ENCODE measurements at regions not wholly inside any gene's neighbourhood (a gene's known extent, or its start where the extent isn't known, plus 50 kb on each side); places are given as distances from the start of the nearest gene placed in this dataset.

DNA sequence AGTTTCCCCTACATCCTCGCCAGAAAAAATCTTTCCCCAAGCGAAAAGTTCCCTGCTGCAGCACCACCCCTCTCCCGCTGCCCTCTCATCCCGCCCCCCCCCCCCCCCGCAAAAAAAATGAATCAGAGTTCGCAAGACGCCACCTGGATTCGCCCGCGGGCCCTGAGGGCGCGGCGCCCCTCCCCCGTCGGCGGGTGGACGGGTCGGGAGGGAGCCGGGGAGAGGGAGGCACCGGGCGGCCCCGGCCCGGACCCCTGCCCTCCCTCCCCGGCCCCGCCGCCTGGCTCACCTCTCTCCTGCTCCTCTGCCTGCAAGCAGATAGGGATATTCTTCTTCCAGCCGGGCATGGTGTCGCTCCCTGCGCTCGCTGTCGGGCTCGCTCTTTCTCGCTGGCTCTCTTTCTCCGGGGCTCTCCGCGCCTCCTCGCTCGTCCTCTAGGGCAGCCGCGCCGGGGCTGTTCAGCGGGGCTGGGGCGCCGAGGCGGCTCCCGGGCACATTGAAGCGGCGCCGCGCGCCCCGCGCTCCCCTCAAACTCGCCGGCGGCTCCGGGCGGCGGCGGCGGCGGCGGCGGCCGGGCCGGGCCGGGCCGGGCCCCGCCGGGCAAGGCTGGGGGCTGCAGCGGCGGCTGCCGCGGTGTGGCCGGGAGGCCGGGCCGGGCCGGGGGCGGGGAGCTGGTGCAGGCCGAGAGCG lies 200.3 kb upstream of the CAND1 start:
- no peak for TF ChIP-seq POLR2AphosphoS5 (IDR thresholded peaks at IDR 0.05; ENCODE audit: insufficient read depth, low read depth, low read length)
- TF ChIP-seq, protein P1, sequence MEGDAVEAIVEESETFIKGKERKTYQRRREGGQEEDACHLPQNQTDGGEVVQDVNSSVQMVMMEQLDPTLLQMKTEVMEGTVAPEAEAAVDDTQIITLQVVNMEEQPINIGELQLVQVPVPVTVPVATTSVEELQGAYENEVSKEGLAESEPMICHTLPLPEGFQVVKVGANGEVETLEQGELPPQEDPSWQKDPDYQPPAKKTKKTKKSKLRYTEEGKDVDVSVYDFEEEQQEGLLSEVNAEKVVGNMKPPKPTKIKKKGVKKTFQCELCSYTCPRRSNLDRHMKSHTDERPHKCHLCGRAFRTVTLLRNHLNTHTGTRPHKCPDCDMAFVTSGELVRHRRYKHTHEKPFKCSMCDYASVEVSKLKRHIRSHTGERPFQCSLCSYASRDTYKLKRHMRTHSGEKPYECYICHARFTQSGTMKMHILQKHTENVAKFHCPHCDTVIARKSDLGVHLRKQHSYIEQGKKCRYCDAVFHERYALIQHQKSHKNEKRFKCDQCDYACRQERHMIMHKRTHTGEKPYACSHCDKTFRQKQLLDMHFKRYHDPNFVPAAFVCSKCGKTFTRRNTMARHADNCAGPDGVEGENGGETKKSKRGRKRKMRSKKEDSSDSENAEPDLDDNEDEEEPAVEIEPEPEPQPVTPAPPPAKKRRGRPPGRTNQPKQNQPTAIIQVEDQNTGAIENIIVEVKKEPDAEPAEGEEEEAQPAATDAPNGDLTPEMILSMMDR (IDR thresholded peaks at IDR 0.05; ENCODE audit: extremely low read depth in 1 of 2, insufficient read depth in 1 of 2, low read depth in 1 of 2, low read length in 2 of 2), result no peak
- TF ChIP-seq FOS (IDR thresholded peaks at IDR 0.05; ENCODE audit: borderline replicate concordance, insufficient read depth, low read length), result no peak
- no peak for TF ChIP-seq POLR2A (IDR thresholded peaks at IDR 0.05; ENCODE audit: low read depth, low read length)
- TF ChIP-seq EZH2 (IDR thresholded peaks at IDR 0.05; ENCODE audit: borderline replicate concordance, low read depth, low read length, severe bottlenecking), result no peak
- TF ChIP-seq MYC (IDR thresholded peaks at IDR 0.05; ENCODE audit: low read depth, low read length), result no peak
- TF ChIP-seq MAX (IDR thresholded peaks at IDR 0.05; ENCODE audit: insufficient read depth, insufficient read length), result no peak
- TF ChIP-seq GATA2 (IDR thresholded peaks at IDR 0.05; ENCODE audit: insufficient read depth, insufficient read length, low read depth, low read length), result no peak
